GM21447 (cell line): ENCODE measurements at regions not wholly inside any gene's neighbourhood (a gene's known extent, or its start where the extent isn't known, plus 50 kb on each side); places are given as distances from the start of the nearest gene placed in this dataset.
"Not testable (repeated sequence)": the region's sequence is repeated elsewhere in the genome, so short reads cannot be mapped to it uniquely, and the experiment has no call there.

Experiments
- ATAC-seq: cut with Tn5 transposase; IDR thresholded peaks from one replicate; pipeline ENCODE4 v1.9.1; 2021; ENCODE audit not compliant: unreplicated experiment

DNA sequence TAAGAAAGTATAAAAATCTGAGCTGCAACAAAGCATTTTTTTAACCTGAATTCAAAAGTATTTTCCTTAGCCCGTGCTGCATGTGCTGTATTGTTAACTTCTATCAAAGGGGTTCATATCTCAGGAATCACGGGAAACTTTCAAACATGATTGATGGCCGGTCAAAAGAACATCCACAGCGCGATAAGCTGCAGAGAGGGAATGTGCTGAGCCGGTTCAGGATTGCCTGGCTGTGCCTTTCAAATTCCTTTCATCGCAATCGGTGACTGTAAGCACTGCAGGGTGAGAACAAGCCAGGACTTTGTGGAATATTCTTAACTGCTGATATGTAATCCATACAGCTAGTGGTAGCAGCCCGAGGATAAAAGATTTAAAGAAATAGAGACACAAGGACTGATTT, 210.9 kb upstream of the NOCT start:
- ATAC-seq, result no peak

DNA sequence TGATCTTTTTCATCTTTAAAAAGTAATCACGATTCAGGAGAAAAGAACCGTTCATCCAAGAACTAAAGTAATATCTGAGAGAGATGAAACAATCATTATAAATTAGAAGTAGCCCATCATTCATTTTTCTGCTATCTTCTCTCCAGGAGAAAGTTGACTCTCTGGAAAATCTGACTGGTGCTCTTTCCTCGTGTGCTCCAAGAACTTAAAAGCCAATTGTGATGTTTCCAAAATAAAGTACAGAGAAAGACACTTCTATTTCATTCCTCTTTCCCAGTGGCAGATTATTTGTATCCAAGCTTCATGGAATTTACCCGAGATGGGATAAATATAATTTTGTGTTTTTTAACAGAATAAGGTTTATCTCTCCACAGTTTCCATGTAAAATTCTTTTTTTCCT, 212.5 kb upstream of the NOCT start:
- ATAC-seq, result no peak

DNA sequence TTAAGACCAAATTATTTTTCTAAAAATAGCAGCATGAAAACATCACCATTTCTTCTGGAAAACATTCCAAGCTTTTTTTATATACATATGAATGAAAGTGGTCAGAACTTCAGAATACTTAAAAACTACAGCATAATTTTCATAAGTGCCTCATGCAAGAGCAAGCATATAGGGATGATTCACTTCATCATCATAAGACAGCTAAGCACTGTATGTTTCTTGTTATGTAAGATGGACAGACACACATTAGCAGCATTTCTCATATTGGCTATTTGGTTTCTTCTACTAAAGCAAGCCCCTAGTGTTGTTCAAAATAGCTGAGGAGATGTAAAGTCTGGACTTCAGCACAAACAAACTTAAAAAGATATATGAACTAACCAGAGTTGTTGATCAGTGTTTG, 213.1 kb upstream of the NOCT start:
- no peak for ATAC-seq

DNA sequence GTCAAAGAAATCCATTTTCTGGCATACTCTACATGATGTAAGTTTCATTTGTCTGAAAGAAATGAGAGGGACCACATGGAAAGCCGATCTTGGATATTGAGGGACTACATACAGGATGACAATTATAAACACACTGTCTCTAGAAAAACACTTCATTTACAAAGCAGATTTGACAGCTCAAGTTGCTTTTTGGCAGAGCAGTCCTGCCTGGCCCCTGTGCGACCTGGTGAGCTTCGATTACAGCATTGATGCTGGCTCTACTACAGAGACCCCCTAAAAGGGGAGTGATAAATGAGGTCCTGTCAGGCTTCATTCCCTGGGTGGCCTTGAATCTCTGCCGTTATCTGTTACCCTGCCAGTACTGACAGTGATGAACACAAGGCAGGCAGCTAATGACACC, 215.2 kb upstream of the NOCT start:
- no peak for ATAC-seq

DNA sequence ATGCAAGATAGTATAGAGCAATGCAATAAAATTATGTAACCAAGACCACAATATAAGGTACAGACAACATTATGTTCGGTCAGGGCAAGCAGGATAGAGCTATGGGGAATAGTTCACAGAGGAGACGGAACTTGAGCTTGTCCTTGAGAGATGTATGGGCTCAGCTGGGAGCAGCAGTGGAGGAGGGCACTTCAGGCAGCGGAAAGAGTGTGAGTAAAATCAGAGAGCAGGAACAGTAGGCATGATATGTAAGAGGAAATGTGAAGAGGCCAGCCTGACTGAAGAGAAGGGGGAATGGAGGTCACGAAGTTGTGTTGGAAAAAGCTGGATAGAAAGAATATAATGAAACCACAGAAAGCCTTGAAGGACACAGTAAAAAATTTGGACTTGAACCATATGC, 217.2 kb upstream of the NOCT start:
- ATAC-seq, result no peak

DNA sequence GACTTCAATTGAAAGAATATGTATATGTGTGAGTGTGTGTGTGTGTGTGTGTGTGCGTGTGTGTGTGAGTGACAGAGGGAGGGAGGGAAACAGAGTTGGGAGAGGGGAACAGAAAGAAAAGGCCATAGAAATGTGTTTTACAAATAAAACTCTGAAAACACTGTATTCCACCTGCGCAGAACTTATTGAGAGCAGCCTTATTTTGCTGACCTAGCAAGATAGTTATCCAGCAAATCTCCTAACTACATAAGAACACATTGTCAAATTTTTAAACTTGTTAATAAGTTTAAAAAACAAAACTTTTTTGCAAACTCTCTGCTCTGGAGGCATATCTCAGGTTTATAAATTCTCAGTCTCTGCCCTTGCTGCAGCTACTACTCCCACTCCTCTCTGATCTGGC, 217.9 kb upstream of the NOCT start:
- no peak for ATAC-seq

DNA sequence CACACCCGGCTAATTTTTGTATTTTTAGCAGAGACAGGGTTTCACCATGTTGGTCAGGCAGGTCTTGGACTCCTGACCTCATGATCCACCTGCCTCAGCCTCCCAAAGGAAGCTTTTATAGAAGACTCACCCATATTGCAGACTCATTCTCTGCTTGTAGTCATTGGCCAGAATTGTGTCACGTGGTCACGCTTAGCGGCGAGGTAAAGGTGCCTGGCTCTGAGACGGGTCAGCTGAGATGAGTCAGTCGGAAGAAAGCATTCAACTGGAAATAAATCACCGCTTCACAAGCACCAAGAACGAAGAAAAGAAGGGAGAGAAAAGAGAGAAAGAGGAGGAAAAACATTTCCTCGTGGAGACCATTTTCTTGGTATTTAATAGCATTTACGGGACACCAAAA, 218.8 kb upstream of the NOCT start:
- ATAC-seq, result no peak

DNA sequence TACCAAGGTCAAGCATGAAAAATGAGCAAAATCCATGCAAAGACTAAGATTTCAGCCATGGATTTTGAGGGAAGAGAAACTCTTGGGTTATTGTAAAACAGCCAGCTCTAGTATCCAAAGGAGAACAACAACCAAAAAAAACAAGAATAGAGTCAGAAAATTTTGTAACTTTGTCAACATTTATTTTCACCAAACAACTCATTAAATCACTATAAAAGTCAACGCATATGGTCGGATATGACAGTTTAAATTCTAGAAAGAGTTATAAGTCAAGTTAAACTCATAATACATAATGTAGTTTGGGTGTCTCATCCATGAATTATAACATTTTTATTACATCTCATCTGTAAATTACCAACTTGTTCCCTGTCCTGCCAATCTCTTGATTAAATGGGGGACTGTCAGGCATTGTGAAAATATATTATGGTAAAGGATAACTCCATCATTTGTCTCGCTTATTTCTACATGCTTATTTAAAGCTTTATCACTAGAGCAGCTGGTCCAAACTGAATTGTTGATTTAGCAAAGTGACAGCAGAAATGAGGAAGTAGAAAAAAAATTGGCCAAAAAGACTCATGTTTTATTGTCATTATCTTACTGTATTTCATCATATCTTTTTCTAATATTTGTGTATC, 224.8 kb upstream of the NOCT start:
- ATAC-seq, result no peak

DNA sequence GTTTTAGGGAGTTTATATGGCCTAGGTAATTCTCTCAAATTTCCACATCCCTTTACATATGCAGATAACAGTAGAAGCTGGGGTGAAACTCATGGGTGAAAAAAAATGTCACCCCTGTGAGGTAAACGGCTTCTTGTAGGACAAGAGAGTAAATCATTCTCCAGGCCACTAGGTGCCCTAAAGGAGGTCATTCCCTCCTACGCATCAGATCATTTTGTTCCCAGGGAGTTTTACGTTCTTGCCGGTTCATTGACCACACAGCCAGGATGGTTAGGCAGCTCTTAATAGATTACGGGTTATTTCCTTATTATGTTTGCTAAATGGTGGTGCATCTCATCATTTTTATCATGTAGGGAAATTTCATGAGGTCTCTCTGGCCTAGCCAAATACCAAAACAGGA, 225.8 kb upstream of the NOCT start:
- no peak for ATAC-seq

DNA sequence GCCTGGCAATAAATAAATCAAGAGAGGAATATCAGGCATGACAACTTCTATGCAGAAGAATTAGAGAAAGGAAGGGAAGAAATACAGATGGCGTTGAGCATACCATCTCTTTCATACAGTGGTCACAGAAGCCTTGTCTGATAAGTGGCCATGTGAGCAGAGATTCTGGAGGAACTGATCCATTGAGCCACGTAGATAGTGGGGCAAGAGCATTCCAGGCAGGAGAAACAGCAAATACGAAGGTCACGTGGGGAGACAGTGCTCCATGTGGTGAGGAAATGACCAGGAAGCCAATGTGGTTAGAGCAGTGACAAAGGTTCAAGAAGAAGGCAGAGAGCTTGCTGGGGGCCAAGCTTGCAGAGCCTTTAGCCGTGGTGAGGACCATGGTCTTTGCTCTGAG, 226.7 kb upstream of the NOCT start:
- no peak for ATAC-seq

DNA sequence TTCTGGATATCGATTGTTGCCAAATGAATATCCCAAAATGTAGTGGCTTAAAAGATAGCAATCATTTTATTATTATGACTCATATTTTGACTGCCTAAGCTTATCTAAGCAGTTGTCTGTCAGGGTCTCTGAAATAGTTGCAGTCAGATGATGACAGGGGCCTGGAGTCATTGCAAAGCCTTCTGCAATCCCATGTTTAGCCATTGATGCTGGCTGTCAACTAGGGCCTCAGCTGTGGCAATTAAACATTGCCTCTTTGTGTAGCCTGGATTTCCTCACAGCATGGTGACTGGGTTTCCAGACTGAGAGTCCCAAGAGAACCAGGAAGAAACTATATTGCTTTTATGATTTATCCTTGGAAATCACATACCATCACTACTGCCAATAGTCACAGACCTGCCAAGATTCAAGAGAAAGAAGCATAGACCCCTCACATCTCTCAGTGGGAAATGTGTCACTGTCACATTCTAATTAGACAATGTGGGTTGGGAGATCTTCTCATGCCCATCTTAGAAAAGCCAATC, 227.3 kb upstream of the NOCT start:
- ATAC-seq, result no peak

DNA sequence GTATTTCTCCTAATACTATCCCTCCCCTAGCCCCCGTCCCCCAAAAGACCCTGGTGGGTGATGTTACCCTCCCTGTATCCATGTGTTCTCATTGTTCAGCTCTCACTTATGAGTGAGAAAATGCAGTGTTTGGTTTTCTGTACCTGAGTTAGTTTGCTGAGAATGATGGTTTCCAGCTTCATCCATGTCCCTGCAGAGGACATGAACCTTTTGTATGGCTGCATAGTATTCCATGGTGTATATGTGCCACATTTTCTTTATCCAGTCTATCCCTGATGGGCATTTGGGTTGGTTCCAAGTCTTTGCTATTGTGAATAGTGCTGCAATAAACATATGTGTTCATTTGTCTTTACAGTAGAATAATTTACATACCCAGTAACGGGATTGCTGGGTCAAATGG, 235.8 kb upstream of the NOCT start:
- ATAC-seq, result not testable (repeated sequence)

DNA sequence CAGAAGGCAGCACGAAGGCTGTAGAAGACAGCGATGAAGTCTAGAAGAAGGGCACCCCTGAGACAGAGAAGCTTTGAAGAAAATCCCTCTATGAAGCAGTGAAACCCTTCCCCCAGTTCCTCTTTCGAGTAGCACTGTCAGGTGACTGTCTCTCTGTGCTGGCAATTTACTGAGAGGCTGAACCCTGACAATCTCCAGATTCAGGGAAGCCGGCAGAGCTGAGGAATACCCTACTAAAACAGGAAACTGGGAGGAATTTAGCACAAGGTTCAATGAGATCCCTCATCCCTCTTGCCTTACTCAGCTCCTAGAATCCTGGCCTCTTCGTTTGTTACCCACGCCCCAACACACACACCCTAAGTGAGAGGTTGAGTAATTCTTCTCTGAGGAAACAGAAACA, 239.7 kb upstream of the NOCT start:
- ATAC-seq, result peak; percentile 84

DNA sequence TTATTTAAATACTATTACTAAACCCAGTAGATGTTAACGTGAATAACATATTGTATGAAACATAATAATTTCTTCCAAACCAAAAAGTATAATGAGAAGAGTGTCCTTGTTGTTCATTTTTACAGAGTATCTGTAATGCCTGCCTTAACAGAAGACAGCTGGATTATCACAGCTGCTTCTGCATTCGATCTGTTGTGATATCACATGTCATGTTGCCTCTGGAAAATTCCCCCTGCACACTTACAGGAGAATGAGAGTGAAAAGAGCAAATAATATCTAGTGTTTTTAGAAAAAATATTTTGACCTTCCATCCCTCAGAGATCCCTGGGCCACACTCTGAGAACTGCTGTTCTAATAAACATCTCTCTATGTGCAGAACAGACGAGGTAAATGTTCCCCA, 240.1 kb upstream of the NOCT start:
- no peak for ATAC-seq

DNA sequence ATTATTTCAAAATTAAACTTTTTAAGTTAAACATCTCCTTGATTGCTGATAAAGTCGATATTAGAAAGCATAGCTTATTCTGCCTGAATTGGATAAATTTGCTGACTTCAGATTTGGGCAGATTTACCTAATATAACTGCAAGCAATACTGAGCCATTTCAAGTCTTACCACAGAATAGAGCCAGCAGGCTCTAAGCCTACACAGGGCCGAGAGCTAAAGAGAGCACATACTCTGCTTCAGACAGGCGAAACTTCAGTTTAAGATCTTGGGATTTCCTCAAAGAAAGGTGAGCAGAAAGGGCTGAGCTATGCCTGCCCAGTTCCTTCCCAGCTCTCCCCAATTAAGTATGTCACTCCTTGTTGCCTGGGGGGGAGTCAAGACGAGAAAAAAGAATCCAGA, 240.6 kb upstream of the NOCT start:
- ATAC-seq, result no peak

DNA sequence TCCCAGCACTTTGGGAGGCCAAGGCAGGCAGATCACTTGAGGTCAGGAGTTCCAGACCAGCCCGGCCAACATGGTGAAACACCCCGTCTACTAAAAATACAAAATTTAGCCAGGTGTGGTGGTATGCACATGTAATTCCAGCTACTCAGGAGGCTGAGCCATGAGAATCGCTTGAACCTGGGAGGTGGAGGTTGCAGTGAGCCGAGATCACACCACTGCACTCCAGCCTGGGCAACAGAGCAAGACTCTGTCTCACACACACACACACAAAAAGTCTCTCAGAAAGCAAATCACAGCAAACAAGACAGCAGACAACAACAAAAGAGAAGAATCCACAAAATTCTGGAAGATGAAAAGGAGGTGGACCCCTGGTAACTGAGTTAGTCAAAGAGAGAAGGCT, 241.5 kb upstream of the NOCT start:
- not testable (repeated sequence) for ATAC-seq

DNA sequence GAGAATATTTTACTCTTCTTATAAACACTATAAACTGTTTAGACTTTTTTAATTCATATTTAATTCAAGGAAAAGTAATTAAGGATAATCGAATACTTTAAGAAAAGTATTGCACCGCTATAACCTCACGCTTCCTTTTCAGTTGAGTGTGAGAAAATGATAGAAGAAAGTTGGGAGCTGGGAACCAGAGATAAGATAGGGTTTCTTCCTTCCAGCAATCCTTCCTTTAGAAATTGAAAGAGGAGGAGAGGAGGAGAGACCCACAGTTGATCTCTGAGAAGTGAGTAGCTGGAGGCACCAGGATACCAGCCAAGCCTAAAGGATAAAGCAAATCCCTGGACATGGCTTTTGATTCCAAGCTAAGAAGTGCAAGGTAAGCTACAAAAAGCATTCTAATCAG, 242.3 kb upstream of the NOCT start:
- ATAC-seq, result no peak

DNA sequence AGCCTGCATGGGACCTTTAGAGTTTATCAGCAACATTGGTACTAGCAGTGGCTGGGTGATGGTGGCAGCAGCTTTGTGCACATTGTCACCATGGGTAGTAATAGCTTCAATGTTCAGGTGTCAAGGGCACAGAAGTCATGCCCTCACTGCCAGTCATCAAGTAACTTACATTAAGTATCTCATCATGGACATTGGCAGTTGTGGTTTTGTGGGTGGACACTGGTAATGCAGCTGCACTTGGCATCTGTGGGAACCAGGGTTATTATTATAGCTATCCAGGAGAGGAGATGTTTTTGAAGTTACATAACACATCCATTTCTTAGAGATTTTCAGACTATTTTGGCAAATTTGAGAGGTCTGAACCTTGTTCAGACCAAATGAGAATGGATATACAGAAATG, 243.2 kb upstream of the NOCT start:
- no peak for ATAC-seq

DNA sequence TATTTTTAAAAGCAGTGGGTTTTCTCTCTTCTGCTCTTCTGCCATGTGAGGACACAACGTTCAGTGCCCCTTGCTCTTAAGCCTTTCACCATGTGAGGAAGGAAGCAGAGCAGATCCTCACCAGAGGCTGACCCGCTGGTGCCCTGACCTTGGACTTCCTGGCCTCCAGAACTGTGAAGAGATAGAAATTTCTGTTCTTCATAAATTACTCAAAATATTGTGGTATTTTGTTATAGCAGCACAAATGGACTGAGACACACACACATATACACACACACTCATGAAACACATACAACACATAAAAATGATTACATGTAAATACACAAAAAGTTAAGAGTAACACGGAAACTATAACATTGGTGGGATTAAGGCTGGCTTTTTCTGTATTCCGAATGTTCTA, 244.8 kb upstream of the NOCT start:
- ATAC-seq, result no peak

DNA sequence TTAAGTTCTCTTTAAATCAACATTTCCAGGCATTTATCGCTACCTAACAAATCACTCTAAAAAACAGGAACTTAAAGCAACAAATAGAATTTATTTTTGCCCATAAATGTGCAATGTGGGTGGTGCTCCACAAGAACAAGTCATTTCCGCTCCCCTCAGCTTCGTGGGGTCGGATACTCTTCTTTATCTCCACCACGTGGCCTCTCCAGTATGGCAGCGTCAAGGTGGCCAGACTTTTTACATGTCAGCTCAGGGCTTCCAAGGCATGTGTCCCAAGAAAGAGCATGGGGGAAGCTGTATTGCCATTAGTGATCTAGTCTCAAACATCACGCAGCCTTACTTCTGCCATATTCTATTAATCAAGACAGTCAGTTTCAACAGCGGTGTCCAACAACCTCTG, 249.2 kb upstream of the NOCT start:
- no peak for ATAC-seq

DNA sequence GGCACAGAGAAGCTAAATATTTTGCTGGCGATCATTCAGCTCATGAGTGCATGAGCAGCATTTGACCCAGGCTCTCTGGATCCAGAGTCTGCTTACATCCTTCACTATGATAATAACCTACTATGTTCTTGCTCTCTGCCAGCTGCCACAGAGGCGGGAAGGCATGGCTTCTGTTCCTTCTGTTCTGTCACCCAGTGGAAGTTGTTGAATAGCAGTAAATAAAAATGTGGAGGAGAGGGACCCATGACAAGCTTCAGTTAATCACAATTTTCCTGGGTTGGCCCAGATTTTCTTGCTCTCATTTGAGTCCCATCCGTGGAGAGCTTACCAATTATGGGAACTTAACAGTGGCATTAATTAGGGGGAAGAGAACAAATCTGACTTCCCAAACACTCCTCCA, 250.1 kb upstream of the NOCT start:
- no peak for ATAC-seq

DNA sequence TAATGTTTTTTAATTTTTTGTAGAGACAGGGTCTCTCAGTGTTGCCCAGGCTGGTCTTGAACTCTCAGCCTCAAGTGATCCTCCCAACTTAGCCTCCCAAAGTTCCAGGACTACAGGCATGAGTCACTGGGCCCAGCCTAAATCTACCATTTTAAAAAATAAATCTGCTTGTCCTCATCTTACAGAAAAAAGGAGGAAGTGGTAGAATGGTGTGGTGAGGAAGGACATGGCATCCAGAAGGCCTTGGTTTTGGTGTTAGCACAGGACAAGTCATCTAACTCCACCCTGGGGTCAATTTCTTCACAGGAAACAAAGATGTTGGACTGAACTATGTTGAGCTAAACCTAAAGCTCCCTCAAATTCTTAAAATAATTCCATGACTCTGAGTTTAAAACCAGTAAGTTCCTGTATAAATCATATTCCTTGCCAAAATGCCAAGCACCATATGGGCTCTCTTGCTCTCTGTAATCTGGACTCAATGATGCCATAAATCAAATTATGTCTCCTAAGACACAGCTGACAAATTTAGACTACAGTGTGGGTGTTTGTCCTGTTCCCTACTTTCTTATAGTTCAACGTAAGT, 253.9 kb upstream of the NOCT start:
- no peak for ATAC-seq

DNA sequence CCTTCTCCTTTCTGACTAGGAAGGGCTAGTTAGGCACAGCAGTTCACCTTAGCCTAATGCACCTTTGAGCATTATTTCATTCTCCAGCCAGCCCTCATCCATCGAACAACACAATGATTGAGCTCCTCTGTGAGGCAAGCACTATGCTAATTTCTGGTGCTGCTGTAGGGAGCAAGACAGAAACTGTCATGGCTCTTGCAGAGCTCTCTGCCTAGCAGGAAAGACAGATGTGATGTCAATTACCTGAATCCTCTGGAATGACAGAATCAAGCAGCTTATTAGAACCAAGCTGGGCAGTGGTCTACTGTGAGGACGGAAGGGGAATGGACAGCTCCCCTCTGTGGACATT, 256.1 kb upstream of the NOCT start:
- ATAC-seq, result no peak
